Effector memory CD4-positive, alpha-beta T cell (primary cell): ENCODE measurements at regions not wholly inside any gene's neighbourhood (a gene's known extent, or its start where the extent isn't known, plus 50 kb on each side); places are given as distances from the start of the nearest gene placed in this dataset.

ENCODE experiments used
- DNase-seq, 3 donors: peaks; one replicate each; pipeline ENCODE4 v3.0.0-alpha.2; 2020
- H3K27ac ChIP-seq: 2 replicates; pipeline ENCODE4 v1.7.0; 2013; ENCODE audit warnings: mild to moderate bottlenecking, low read length, moderate library complexity; ENCODE audit not compliant: insufficient read depth, poor library complexity, severe bottlenecking
- H3K27me3 ChIP-seq: replicated peaks from 2 replicates; pipeline ENCODE4 v1.7.0; 2013; ENCODE audit warnings: mild to moderate bottlenecking, low read length; ENCODE audit not compliant: insufficient read depth, control insufficient read depth, poor library complexity, severe bottlenecking
- H3K36me3 ChIP-seq: 2 replicates; pipeline ENCODE4 v1.7.0; 2013; ENCODE audit warnings: mild to moderate bottlenecking, low read length, moderate library complexity; ENCODE audit not compliant: control insufficient read depth, insufficient read depth
- H3K4me1 ChIP-seq: 2 replicates; pipeline ENCODE4 v1.7.0; 2013; ENCODE audit warnings: low read length, mild to moderate bottlenecking; ENCODE audit not compliant: control insufficient read depth, insufficient read depth, poor library complexity, severe bottlenecking
- H3K4me3 ChIP-seq: 2 replicates; pipeline ENCODE4 v1.7.0; 2013; ENCODE audit warnings: low read length, low read depth, mild to moderate bottlenecking; ENCODE audit not compliant: insufficient read depth, poor library complexity, severe bottlenecking
- H3K9me3 ChIP-seq: 2 replicates; pipeline ENCODE4 v1.7.0; 2013; ENCODE audit warnings: mild to moderate bottlenecking, low read length, moderate library complexity; ENCODE audit not compliant: control insufficient read depth

GRCh38 chr3:104952146-104952972 lies 414.4 kb upstream of the ALCAM start:
- H3K27me3 ChIP-seq = no peaks in the 10 kb centered on the region
- DNase-seq = no peak
- no peak overlapping the region for H3K4me3 ChIP-seq
- H3K9me3 ChIP-seq = no peaks in the 10 kb centered on the region
- no peak overlapping the region for H3K27ac ChIP-seq
- no peaks in the 10 kb centered on the region for H3K4me1 ChIP-seq
- no peaks in the 10 kb centered on the region for H3K36me3 ChIP-seq

- no peak overlapping the region for H3K4me3 ChIP-seq
- no peaks in the 10 kb centered on the region for H3K9me3 ChIP-seq
- H3K4me1 ChIP-seq = no peaks in the 10 kb centered on the region
- H3K27ac ChIP-seq = no peak overlapping the region
- no peaks in the 10 kb centered on the region for H3K36me3 ChIP-seq
- H3K27me3 ChIP-seq = no peaks in the 10 kb centered on the region
- no peak for DNase-seq
Observed at GRCh38 chr3:104956620-104957345, 409.9 kb upstream of the ALCAM start.

GRCh38 chr3:104960579-104960978 lies 406.1 kb upstream of the ALCAM start:
- Histone ChIP-seq H3K27me3 (no peaks in the 10 kb centered on the region), H3K27ac (no peak overlapping the region), H3K36me3 (no peaks in the 10 kb centered on the region), H3K9me3 (no peaks in the 10 kb centered on the region), H3K4me3 (no peak overlapping the region), H3K4me1 (no peaks in the 10 kb centered on the region)
- DNase-seq = no peak

- Histone ChIP-seq H3K4me1 (no peaks in the 10 kb centered on the region), H3K36me3 (no peaks in the 10 kb centered on the region), H3K27ac (no peak overlapping the region), H3K27me3 (no peaks in the 10 kb centered on the region), H3K9me3 (no peaks in the 10 kb centered on the region), H3K4me3 (no peak overlapping the region)
- DNase-seq = no peak
Observed at GRCh38 chr3:104961851-104962250, 404.9 kb upstream of the ALCAM start.

- H3K9me3 ChIP-seq = no peaks in the 10 kb centered on the region
- no peak for DNase-seq
- no peaks in the 10 kb centered on the region for H3K36me3 ChIP-seq
Observed at GRCh38 chr3:104974316-104974715, 392.4 kb upstream of the ALCAM start.

GRCh38 chr3:104977719-104978118 lies 389.0 kb upstream of the ALCAM start:
- no peak overlapping the region for H3K4me3 ChIP-seq
- H3K27ac ChIP-seq = no peak overlapping the region
- no peaks in the 10 kb centered on the region for H3K9me3 ChIP-seq

More at GRCh38 chr3:104974316-104974715, 392.4 kb upstream of the ALCAM start:
- no peaks in the 10 kb centered on the region for H3K27me3 ChIP-seq
- H3K27ac ChIP-seq = no peak overlapping the region
- no peak overlapping the region for H3K4me3 ChIP-seq
- no peaks in the 10 kb centered on the region for H3K4me1 ChIP-seq

GRCh38 chr3:104982130-104982529 lies 384.6 kb upstream of the ALCAM start:
- H3K27me3 ChIP-seq = no peaks in the 10 kb centered on the region
- no peaks in the 10 kb centered on the region for H3K9me3 ChIP-seq
- H3K4me3 ChIP-seq = no peak overlapping the region
- no peak for DNase-seq
- no peaks in the 10 kb centered on the region for H3K4me1 ChIP-seq
- no peak overlapping the region for H3K27ac ChIP-seq
- no peaks in the 10 kb centered on the region for H3K36me3 ChIP-seq

More at GRCh38 chr3:104977719-104978118, 389.0 kb upstream of the ALCAM start:
- no peak for DNase-seq
- Histone ChIP-seq H3K4me1 (no peaks in the 10 kb centered on the region), H3K27me3 (no peaks in the 10 kb centered on the region), H3K36me3 (no peaks in the 10 kb centered on the region)

- Histone ChIP-seq H3K9me3 (no peaks in the 10 kb centered on the region), H3K36me3 (no peaks in the 10 kb centered on the region), H3K4me1 (no peaks in the 10 kb centered on the region), H3K4me3 (no peak overlapping the region), H3K27me3 (no peaks in the 10 kb centered on the region), H3K27ac (no peak overlapping the region)
- no peak for DNase-seq
Observed at GRCh38 chr3:104987859-104988258, 378.9 kb upstream of the ALCAM start.

- no peaks in the 10 kb centered on the region for H3K27me3 ChIP-seq
- DNase-seq = no peak
- H3K36me3 ChIP-seq = no peaks in the 10 kb centered on the region
- no peaks in the 10 kb centered on the region for H3K9me3 ChIP-seq
- H3K27ac ChIP-seq = no peak overlapping the region
- no peaks in the 10 kb centered on the region for H3K4me1 ChIP-seq
- no peak overlapping the region for H3K4me3 ChIP-seq
Observed at GRCh38 chr3:104988496-104988895, 378.2 kb upstream of the ALCAM start.

GRCh38 chr3:104989878-104990277 lies 376.8 kb upstream of the ALCAM start:
- no peak for DNase-seq
- Histone ChIP-seq H3K36me3 (no peaks in the 10 kb centered on the region), H3K9me3 (no peaks in the 10 kb centered on the region)

More at GRCh38 chr3:104989878-104990277, 376.8 kb upstream of the ALCAM start:
- Histone ChIP-seq H3K27me3 (no peaks in the 10 kb centered on the region), H3K27ac (no peak overlapping the region), H3K4me1 (no peaks in the 10 kb centered on the region), H3K4me3 (no peak overlapping the region)
